NCI-H2081 (cell line): ENCODE measurements at regions not wholly inside any gene's neighbourhood (a gene's known extent, or its start where the extent isn't known, plus 50 kb on each side); places are given as distances from the start of the nearest gene placed in this dataset.

ENCODE experiments used
- DNase-seq, 2 experiments: peaks; one replicate each; lab custom pipeline; 2025; lab: John Stamatoyannopoulos, UW

DNA sequence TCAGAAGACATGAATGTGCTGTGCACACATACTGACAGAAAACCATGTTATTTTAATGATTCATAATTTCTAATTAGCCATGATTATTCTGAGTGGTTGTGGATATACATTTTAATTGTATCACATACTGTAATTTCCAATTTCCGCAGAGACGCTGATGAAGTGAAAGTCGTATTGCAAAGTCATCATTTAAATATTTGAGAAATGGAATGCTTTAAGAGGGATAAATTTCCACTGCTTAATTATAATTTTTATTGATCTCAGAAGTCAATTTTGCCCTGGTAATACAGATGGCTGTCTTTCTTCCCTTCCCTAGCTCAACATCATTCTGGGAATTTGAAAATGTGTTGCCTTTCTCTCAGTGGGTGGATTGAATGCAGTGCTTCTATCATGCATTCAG lies 819.3 kb downstream of the ROBO2 start:
- DNase-seq: no peak

DNA sequence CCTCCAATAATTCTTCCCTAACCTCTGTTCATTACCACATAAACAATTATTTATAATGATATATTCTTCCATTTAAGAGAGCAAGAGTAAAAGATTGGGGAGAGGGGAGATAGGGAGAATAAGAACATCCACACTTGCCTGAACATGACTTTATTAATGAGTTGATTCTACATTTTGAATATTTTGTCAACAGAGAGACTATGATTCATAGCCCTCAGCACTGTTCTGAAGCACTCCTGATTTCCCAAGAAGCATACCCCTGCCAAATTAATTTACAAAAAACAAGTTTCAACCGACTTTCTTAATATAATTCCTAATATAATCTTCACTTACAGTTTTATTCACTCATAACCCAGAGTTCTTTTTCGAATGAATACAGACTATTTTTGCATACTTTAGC lies 828.8 kb downstream of the ROBO2 start:
- DNase-seq: no peak

DNA sequence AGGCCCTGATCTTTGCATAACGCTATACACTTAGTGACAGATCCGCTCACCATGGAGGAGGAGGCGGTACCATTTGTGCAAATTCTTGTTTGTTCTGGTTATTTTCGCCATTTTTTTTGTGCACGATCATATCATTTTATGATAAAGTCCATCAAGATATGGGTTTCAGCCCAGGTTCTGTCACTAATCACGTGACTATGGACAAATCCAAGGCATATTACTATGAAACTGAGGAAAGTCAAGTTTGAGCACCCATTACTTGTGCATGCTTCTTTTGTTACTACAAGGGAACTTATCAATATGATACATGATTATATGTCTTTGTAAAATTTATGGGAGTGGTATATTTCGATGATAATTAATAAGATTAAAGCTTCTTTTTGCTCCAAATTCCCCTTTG lies 829.5 kb downstream of the ROBO2 start:
- DNase-seq: no peak

DNA sequence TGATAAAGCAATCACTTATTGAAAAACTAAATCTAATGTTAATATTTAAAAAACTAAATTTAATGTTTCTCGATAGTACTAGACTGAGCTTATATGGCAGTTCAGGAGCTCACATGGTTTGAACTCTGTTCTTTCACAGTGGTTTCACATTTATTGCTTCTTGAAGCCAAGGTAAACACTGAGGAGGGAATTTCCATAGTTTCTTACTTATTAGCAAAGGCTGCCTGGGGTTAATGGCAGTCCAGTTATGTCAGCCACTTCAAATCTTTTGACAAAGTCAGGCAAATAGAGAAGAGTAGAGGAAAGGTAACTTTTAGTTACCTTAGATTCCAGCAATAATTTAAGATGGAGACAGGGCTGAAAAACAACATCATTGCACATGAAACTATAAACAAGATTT lies 831.5 kb downstream of the ROBO2 start:
- no peak for DNase-seq

DNA sequence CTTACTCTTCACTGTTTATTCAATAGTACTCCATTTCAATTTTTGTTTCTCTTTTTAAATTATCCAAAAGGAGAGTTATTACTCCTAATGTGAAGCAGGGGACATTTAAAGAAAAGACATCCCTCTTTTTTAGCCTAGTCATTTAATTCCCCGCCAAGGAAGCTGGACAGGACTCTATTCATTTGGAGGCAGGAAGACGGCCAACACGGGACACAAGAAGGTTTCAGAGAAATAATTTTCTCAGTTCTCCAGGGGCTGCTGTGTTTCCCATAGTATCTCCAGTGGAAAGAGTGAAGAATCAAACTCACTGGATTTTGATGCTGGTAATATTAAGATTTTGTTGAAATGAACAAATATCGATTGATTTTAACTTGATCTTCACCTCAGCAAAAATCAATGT lies 833.7 kb downstream of the ROBO2 start:
- DNase-seq: no peak

DNA sequence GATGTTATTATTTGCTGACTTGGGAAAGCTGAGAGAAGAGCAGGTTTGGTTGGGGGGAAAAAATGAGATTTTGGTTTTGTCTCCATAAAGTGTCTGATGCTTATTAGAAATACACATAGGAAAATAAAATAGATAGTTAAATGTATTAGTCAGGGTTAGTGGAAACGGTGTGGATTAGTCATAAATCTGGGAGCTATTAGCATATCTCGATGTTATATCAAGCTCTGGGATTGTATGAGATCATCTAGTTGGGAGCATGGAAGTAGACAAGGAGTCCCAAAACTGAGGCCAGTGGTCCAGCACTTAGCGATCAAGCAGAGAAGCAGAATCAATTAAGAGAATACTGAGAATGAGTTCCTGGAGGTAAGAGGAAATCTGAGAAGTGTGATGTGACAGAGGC lies 845.5 kb downstream of the ROBO2 start:
- DNase-seq: no peak

DNA sequence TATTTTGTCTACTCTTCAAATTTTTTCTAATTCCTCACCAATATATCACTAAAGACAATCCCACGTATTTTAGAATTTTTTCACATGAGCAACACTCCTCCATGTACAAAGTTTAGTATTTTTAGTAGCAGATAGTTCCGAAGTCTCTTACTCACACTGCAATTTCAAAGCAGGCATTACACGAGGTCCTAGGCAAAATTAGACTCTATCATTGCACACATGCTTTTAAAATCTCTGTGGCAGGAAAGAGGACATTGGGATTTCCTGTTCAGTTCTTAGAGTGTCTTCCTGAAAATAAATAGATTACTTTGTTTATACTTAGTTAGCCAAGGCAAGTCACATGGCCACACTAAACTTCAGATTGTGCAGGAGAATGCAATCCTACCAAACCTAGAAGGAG lies 847.7 kb downstream of the ROBO2 start:
- DNase-seq: no peak

DNA sequence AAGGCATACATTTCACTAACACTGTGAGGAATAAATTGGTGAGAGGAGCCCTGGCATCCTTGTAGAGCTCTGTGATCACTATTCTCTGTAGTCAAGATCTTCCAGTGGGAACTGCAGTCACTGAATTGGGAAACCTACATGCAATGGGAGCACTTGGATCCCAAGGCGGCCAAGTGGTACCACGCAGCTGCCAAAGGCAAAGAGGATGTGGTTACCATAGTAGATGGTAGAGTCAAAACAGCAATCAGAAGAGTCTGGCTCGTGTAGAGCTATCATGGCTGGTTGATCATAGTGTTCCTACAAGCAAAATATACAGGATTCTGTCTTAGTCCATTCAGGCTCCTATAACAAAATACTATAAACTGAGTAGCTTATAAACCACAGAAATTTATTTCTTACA lies 849.7 kb downstream of the ROBO2 start:
- no peak for DNase-seq

DNA sequence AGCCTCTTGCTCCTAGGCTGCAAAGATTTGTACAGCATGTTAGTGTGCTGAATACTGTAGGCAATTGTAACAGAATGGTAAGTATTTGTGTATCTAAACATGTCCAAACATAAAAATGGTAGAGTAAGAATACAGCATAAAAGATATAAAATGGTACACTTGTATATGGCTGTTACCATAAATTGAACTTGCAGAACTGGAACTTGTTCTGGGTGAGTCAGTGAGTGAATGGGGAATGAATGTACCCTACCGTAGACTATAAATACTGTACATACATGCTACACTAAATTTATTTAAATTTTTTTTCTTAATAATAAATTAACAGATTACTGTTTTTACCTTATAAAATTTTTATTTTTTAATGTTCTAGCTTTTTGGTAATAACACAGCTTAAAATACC lies 858.7 kb downstream of the ROBO2 start:
- DNase-seq: no peak

DNA sequence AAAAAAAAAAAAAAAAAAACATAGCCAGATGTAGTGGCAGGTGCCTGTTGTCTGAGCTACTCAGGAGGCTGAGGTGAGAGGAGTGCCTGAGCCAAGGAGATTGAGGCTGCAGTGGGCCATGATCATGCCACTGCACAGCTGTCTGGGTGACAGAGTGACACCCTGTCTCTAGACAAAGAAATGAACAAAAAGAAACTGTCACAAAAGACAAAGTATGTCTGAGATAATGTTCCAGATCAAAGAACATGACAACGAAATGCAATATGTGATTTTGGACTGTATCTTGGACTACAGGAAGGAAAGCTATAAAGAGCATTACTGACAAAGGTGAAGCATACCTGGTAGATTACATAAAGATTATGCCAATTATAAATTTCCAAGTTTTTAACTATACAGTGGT lies 862.8 kb downstream of the ROBO2 start:
- no peak for DNase-seq

DNA sequence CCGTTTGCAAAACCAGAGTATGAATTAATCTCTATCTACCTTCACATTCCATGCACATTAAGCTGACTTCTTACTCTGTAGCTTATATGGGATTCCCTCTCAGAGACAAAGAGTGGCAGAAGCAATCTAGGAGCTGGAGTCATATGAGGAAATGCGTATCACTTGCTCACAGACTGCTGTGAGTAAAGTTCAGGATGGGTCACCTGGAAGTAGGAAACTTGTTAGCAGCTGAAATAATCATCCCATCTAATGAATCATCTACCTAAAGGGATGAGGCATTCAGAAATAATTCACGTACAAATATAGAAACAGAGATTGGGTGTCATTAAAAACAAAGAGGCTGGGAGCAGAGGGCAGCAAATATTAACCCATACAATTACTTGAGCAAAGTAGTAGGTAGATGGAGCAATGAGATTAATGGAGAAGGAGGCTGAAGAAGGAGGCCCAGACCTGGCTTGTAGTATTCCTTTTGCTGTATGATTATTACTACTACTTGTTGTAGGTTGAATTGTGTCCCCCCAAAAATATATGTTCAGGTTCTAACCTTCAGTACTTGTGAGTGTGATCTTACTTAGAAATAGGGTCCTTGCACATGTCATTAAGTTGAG lies 866.3 kb downstream of the ROBO2 start:
- no peak for DNase-seq

DNA sequence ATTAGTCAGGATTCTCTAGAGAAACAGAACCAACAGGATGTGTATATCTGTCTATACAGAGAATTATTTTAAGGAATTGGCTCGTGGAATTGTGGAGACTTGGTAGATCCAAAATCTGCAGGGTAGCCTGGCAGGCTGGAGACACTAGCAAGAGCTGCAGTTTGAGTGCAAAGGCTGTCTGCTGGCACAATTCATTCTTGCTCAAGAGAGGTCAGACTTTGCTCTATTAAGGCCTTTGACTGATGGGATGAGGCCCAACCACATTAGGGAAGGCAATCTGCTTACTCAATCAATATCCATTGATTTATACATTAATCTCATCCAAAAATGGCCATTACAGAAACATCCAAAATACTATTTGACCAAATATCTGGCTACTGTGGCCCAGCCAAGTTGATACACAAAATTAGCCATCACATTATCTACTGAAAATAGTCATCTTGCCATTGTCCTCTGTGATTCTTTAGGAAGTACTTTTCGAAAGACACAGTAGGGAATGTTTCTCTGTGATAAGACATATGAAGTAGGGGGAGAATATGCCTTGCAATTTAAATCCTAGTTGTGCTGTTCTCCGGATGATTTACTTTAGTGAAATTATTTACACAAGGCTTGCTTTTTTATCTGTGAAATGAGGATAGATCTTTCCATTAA lies 873.8 kb downstream of the ROBO2 start:
- no peak for DNase-seq

DNA sequence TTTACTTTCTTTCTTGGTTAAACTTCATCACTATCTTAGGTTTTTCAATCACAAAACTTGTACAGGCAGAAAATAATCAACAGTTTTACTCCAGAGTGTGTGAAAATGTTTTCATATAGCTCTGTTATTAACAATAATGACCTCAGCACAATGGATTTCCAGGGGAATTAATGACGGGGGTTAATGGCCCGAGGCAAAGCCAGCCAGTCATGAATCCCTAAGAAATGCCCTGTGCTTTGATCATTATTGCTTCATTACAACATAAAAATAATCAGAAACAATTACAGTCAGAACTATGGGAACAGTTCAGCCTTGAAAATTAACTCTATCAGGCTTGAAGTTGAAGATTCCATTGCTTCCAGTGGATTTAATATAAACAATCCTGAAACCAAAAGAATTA lies 875.4 kb downstream of the ROBO2 start:
- no peak for DNase-seq

DNA sequence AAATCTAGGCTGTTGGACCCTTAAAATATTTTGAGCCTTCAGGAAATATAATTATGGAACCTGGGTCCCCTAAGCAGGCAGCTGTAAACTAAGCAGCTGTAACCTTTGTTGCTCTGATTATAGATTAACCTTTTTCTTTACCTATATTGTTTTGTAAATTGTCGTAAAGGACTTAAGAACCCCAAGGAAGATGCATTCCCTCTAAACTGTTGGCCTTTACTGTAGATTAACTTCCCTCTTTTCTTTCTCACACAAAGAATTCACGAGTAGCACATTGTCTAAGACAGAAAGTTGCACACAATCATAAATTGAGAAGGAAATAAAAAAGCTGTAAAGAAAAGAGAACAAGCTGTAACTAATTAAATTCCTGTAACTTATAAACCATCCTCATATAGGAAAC lies 877.3 kb downstream of the ROBO2 start:
- no peak for DNase-seq

DNA sequence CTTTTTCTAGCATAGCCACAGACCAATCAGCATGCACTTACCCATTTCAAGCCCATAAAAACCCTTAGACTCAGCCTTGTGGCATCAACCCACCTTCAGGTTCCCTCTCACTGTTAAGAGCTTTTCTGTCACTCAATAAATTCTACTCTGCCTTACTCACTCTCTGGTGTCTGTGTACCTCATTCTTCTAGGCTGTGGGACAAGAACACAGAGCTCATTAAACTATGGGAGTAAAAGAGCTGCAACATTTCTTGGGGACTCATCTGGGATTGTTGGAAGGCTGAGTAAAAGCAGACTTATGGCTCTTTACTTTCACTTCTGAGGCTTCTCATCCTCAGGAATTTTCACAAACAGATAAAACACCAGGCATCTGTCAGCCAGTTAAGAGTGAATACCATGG lies 879.3 kb downstream of the ROBO2 start:
- DNase-seq: no peak

DNA sequence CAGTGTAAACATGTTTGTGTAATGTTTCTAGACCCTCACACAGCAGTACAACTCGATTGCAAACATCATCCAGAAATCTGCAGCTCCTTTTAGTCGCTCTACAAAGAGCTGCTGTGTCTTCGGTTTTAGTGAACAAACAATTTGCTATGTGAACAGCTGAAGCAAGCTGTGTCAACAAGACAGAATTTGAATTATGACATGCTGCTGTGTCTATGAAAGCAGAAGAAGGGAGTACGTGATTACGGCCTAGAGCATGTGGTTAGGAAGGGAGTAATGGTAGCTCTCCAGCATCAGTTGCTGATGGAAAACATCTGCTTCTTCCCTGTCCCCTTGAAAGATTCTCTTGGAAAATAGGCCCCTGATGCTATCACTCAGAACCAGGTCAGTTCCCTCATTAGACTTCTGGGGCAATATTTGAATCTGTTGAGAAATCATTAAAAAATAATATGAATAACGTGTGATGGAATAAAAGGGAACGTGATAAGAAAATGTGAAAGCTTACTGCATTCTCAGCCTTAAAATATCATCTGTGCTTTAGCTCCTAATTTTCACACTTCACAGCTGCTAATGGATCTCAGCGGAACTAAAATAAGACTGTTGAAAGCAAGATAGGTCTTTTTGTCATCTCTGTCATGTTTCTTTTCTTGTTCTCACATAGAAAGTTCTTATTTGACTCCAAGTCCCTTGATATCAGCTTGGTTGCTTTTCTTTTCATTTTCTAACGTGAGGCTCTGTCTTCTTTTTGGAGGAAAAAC lies 891.5 kb downstream of the ROBO2 start:
- DNase-seq: peak; percentile 64 to 93

DNA sequence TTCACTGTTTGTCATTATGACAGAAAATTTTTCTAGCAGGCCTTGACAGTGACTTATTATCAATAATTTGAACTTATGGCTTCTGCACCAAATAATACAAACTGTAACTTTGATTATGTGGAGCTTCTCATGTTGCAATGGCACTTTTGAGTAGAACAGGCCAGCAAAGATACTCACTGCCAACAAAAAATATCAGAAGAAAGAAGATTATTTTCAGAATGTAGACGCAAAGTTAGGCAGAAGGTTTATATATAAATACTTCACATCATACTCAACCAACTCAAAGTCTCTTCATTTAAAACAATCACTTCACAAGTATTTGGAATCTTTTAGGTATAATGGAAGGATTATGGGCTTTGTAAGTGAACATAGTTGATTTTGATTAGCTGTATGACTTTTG lies 893.0 kb downstream of the ROBO2 start:
- no peak for DNase-seq

DNA sequence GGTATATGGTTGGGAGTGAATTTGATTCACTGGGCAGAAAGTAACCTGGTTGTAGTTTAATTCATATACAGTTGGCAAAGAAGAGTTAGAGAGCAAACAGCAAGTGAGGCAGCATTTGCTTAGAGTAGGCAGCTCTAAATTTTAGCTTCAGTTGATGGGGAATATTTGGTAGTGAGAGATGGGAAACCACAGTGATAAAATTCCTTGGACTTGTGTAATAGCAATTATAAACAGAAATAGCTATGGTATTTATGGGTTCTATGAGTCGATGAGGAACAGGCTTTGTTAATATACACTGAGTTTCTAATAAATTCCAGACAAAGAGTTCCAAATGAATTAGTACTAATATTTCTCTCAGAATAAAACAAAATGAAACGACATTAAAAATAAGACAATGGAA lies 894.0 kb downstream of the ROBO2 start:
- no peak for DNase-seq

DNA sequence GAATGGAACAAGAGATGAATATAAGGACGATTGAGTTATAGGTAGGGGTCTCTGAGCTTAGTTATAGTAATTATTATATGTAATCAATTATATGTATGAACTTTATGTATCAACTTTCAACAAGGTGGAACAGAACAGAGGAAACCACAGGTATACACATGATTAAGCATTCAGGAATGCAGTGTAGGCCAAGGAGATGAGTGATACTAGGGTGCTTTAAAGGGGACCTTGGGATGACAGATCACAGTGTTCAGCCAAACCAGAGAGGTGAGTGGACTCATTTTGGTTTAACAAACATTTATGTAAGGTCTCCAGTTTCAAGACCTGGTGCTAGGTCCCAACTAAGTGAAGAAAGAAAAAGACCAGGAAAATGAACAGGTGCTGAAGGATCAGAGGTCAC lies 895.5 kb downstream of the ROBO2 start:
- DNase-seq: no peak

DNA sequence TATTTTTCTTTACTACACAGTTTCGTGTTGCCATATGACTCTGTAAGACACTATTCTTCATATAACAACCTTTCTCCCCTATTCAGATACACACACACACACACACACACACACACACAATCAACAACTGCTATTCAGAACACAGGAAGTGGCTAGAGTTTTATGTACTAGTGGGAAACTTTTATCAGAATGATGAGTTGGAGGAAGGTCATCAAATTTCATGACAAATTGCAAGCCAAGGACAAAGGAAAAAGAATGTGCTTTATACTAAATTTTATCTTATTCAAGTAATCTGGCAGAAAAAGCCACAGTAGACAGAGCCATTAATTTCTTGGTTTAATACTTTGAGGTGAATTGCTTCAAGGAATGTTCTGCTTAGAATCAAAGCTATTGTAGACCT lies 899.8 kb downstream of the ROBO2 start:
- DNase-seq: no peak

DNA sequence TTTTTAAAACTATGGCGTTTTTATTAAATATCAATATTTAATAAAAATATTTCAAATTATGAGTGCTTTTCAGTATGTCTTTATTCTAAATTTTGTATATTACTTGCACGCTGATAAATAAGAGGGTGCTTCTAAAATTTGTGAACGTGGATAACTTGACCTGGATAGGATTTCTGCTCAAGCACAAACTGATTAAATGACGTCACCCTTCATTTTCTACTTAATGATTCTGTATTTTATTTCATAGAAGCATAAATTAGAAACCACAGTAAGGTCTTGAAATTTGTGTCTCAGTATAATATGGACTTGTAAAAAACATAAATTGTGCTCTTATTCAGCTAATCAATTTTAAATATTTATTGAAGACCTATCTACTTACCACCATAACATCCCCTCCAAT lies 903.7 kb downstream of the ROBO2 start:
- no peak for DNase-seq

DNA sequence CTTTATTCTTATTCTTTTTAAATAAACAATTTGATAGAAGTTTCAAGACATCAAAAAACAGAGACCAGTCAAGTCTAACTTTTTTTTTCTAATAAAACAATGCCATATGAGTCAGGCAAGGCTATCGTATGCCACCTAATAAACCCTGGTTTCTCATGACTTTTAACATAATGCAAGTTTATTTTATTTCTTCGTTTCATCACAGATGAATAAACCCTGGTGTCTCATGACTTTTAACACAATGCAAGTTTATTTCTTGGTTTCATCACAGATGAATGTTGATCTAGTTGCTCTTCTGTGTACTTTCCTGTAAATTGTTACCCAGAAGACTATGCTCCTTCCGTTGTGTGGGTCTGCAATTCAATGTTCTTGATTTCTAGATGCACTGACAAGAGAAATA lies 905.4 kb downstream of the ROBO2 start:
- DNase-seq: no peak

DNA sequence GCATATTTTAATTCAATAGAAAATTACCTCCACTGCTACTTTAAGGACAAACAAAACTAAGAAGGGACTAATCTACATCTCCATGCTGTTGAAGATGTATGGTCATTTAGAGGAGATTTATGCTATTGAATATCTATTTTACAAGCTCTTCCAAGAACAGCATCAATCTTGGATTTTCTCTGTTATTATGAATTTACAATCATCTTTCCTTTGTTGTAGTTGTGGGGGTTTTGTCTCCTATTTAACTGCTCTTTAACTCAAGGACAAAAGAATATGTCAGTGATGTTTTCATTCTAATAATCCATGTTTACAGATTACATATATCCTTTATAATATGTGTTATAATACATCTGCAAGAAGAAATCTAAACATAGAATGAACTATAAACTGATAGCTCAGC lies 907.8 kb downstream of the ROBO2 start:
- DNase-seq: no peak

DNA sequence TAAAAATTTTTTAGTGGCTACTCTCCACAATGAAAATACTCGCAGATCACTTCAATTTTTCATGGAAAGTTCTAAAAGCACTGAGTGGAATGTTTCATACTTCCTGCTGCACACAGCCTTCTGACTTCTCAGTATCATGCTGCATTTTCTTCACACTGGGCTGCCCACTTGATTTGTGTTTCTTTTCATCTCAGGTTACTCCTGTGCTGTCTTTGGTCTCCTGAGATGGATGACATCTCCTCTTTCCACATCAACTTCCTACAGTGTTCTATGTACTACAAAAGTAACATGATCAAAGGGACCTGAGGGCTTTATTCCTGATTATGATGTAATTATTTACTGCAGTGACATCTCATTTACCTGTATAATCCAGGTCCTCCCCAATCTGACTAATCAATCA lies 927.7 kb downstream of the ROBO2 start:
- no peak for DNase-seq
